Tibial artery (tissue), 4 donors: ENCODE measurements at regions not wholly inside any gene's neighbourhood (a gene's known extent, or its start where the extent isn't known, plus 50 kb on each side); places are given as distances from the start of the nearest gene placed in this dataset.

ENCODE experiments used
- DNase-seq, 2 donors: peaks; one replicate each; pipeline ENCODE4 v3.0.0-alpha.2; 2019
- H3K27ac ChIP-seq, 2 donors: fragments of 200-600 bp; sonication (generic) in 1 of 2; 1 replicate in 1 of 2; 2 replicates in 1 of 2; pipeline ENCODE4 v1.5.1; 2018 to 2019; ENCODE audit warnings: mild to moderate bottlenecking in 1 of 2
- H3K27me3 ChIP-seq, 2 donors: fragments of 200-600 bp; sonication (generic) in 1 of 2; one replicate each; pipeline versions ENCODE4 v1.5.1 to v1.6.0; 2016 to 2019
- H3K36me3 ChIP-seq, 3 donors: fragments of 200-600 bp; sonication (generic) in 2 of 3; one replicate each; pipeline ENCODE4 v1.5.1; 2016 to 2019; ENCODE audit warnings: mild to moderate bottlenecking in 2 of 3
- H3K4me1 ChIP-seq, 4 donors: fragments of 200-600 bp; sonication (generic) in 2 of 4; 1 replicate in 3 of 4; 2 replicates in 1 of 4; pipeline ENCODE4 v1.5.1; 2016 to 2019
- H3K4me3 ChIP-seq, 2 donors: fragments of 200-600 bp; sonication (generic) in 1 of 2; 1 replicate in 1 of 2; 2 replicates in 1 of 2; pipeline ENCODE4 v1.5.1; 2018 to 2019; ENCODE audit warnings: mild to moderate bottlenecking in 2 of 2
- H3K9me3 ChIP-seq, 3 donors: fragments of 200-600 bp; sonication (generic) in 1 of 3; one replicate each; pipeline ENCODE4 v1.5.1; 2016 to 2019
- CTCF ChIP-seq, 2 experiments: fragments of 200-600 bp in 1 of 2; fragments of 450-650 bp in 1 of 2; IDR thresholded peaks; one replicate each; pipeline ENCODE4 v1.5.1; 2017 to 2019; ENCODE audit warnings: antibody characterized with exemption in 2 of 2, mild to moderate bottlenecking in 1 of 2, moderate library complexity in 1 of 2
- intact Hi-C: fragments of 100-400 bp; cut with DNase I; formaldehyde crosslinking; loops from one replicate; pipeline ENCODE4 v1.15.0; 2023; ENCODE audit warnings: low total_unique reads

GRCh38 chr5:112546946-112547592 lies 128.0 kb upstream of the EPB41L4A start:
- Histone ChIP-seq H3K36me3 (no peaks in the 10 kb centered on the region), H3K27ac (no peak overlapping the region), H3K9me3 (no peaks in the 10 kb centered on the region), H3K4me1 (peaks cover 0 to 13% (median 0%) of the 10 kb centered on the region in 4 donors), H3K4me3 (no peak overlapping the region), H3K27me3 (no peaks in the 10 kb centered on the region)
- no peak for DNase-seq
- intact Hi-C loops: no loop called here
- TF ChIP-seq CTCF (IDR thresholded peaks at IDR 0.05): no peak

GRCh38 chr5:112548246-112548881 lies 129.3 kb upstream of the EPB41L4A start:
- Histone ChIP-seq H3K36me3 (no peaks in the 10 kb centered on the region), H3K9me3 (no peaks in the 10 kb centered on the region), H3K4me1 (peaks cover 0 to 13% (median 0%) of the 10 kb centered on the region in 4 donors), H3K4me3 (no peak overlapping the region), H3K27ac (peak overlapping the region in 1 of 2 donors; percentile 35), H3K27me3 (no peaks in the 10 kb centered on the region)
- no peak for TF ChIP-seq CTCF (IDR thresholded peaks at IDR 0.05)
- DNase-seq: no peak
- intact Hi-C loops: no loop called here

- no peaks in the 10 kb centered on the region for H3K9me3 ChIP-seq
- TF ChIP-seq CTCF (IDR thresholded peaks at IDR 0.05): no peak
- no peak overlapping the region for H3K4me3 ChIP-seq
- no peak for DNase-seq
- intact Hi-C loops: no loop called here
- no peaks in the 10 kb centered on the region for H3K36me3 ChIP-seq
- H3K27me3 ChIP-seq: no peaks in the 10 kb centered on the region
- peaks cover 0 to 16% (median 2%) of the 10 kb centered on the region in 4 donors for H3K4me1 ChIP-seq
- H3K27ac ChIP-seq: no peak overlapping the region
Observed at GRCh38 chr5:112549127-112549526, 130.1 kb upstream of the EPB41L4A start.

- Histone ChIP-seq H3K27me3 (no peaks in the 10 kb centered on the region), H3K9me3 (no peaks in the 10 kb centered on the region), H3K4me3 (no peak overlapping the region), H3K27ac (no peak overlapping the region), H3K36me3 (no peaks in the 10 kb centered on the region), H3K4me1 (peaks cover 0 to 17% (median 3%) of the 10 kb centered on the region in 4 donors)
- DNase-seq: no peak
- intact Hi-C loops: loop anchor here (5.0 kb wide), 2 partner anchors 208 to 308 kb away; no protein-coding TSS in a partner anchor
- TF ChIP-seq CTCF (IDR thresholded peaks at IDR 0.05): no peak
Observed at GRCh38 chr5:112549605-112550166, 130.6 kb upstream of the EPB41L4A start.

- no peaks in the 10 kb centered on the region for H3K9me3 ChIP-seq
- TF ChIP-seq CTCF (IDR thresholded peaks at IDR 0.05): peak; percentile 73 to 80
- H3K27ac ChIP-seq: no peak overlapping the region
- intact Hi-C loops: loop anchor here (5.0 kb wide), 2 partner anchors 206 to 306 kb away; no protein-coding TSS in a partner anchor
- peak in 1 of 2 donors; percentile 42 for DNase-seq
- peaks cover 0 to 23% (median 3%) of the 10 kb centered on the region in 4 donors for H3K4me1 ChIP-seq
- no peaks in the 10 kb centered on the region for H3K27me3 ChIP-seq
- H3K36me3 ChIP-seq: no peaks in the 10 kb centered on the region
- no peak overlapping the region for H3K4me3 ChIP-seq
Observed at GRCh38 chr5:112551419-112552032, 132.4 kb upstream of the EPB41L4A start.
